NCI-H82 treated with DMSO at 0.1 percent for 48 hours (cell line): ENCODE measurements at regions not wholly inside any gene's neighbourhood (a gene's known extent, or its start where the extent isn't known, plus 50 kb on each side); places are given as distances from the start of the nearest gene placed in this dataset.

Experiments
- DNase-seq: peaks from one replicate; lab custom pipeline; 2025; ENCODE audit not compliant: unreplicated experiment; lab: John Stamatoyannopoulos, UW

DNA sequence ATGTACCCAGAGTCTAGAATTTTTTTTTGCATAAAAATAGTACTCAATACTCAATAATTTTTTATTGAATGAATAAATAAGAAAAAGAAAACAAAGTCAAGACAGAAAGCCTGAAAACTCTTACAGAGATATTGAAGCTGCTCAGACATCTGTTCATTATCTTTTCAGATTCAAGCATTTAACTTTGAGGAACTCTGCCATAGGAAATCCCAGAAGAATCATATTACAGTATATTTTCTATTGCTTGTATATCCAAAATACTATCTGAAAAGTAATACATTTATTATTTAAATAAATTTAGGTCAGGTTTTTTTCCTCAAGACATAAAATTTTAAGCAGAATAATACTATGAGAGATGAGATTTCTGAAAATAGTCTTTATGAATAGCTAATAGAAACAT, 755.9 kb upstream of the ADGRL4 start:
- no peak for DNase-seq

DNA sequence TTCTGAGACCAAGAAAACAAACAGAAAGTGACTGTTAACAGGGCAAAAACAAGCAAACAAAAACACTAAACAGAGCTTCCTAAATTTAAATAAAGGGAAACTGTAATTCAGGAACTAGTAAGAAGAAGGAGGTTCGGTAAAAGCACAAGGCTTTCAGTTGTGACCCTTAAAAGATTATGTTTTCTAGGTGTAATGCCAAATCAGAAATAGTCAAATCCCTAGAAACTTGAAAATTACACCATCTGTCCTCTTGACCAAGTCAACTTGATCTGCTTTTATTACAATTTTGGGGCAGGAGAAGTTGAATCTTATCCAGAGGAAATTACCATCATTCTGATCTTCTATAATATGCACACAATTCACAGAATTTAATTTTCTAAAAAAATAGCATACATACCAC, 754.0 kb upstream of the ADGRL4 start:
- DNase-seq, result peak; percentile 60

DNA sequence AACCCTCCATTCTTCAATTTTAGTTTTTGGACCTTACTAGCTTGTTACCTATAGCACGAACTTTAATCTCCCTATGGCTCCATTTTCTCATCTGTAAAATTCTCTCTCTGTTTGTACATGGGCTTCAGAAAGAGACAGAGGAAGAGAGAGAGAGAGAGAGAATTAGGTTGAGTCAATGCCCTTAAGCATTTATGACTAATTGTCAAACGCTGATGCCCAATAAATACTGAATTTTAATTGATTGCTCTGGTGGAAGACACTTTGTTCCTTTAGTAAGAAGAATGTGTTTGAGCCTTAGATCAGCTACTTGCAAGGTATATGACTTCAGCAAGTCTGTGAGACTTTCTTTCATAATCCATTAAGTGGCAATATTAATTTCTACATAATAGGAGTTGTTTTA, 743.1 kb upstream of the ADGRL4 start:
- no peak for DNase-seq

DNA sequence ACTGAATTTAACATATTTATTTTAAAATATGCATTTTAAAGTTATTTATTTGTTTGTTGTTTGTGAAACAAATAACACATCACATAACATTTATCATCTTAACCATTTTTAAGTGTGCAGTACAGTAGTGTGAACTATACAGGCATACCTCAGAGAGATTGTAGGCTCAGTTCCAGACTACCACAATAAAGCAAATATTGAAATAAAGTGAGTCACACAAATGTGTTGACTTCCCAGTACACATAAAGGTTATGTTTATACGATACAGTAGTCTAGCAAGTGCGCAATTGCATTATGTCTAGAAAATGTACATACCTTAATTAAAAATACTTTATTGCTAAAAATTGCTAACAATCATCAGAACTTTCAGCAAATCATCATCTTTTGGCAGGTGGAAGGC, 739.4 kb upstream of the ADGRL4 start:
- DNase-seq, result no peak

DNA sequence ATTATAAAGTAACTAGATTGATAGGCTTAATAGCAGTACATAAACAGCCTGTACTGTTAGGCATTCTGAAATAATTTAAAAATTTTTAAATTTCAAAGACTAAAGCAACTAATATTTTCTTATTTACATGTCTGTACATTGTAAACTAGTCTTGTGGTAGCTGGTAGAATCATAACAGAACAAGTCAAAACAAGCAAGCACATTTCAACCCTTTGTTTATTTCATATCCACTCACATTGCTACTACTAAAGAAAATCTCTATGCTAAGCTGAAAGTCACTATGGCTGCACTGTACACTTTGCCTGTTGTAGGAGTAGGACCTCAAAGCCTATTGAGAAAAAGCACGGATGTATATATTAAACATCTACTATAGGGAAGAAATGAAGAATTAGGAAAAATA, 738.2 kb upstream of the ADGRL4 start:
- no peak for DNase-seq

DNA sequence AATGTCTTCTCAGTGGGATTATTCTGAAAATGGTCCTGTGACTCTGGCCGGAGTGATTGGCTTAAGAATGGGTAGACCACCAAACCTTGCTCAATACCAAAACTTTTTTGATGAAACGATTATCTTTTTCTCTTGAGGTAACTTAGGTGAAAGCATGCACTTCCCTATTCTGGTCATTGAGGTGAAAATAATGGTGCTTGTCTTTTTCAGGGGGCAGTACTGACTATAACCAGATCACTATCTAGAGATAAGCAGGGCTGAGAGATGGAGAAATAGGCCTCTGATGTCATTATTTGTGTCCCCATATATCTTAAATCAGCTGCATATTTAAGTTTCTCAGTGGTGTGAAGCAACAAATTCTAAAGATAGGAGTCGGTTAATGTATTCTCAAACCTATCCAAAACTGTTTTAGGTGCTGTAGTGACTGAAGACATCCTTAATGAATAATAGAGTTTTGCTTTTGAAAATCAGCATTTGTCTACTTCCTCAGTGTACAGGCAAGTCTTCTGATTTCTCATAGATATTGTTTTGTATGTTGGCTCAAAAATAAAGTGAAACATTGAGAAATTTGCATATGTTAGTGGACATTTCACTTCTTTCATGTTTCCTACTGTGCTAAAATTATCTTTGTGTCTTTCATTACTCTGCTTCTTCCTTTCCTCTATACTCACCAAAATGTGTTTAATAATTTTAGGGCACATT, 735.3 kb upstream of the ADGRL4 start:
- no peak for DNase-seq

DNA sequence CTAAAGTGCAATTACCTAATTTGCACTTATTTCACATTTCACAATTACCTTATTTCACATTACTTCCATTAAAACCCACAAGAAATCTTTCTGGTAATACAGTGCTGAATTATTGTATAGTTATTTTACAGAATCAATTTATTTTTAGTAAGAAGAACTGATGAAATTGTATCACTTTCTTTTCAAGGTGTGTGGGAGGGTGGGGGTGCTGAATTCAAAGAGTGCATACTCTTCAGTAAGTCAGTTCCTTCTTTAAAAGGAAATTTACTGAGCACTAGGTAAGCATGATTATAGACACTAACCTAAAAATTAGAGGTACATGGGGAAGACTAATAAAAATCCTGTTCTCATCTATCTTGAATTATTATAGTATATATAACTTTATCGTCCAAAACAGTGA, 731.6 kb upstream of the ADGRL4 start:
- DNase-seq, result no peak

DNA sequence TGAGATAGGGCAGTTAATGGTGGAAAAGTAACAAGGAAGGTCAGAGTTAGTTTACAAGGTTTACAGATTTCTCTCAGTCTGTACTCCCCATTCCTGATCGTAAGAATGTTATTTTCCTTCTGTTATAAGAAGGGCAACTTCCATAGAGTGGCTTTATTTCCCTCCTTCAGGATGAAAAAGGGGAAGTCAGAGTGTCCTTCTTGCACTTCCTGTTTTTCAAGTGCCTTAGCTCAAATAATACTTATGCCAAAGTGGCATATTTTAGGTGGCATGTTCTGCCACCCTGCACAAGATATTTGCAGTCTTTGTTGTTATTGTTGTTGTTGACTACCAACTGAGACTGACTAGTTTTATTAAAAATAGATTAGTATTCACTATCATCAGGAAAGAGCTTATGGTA, 730.7 kb upstream of the ADGRL4 start:
- DNase-seq, result no peak

DNA sequence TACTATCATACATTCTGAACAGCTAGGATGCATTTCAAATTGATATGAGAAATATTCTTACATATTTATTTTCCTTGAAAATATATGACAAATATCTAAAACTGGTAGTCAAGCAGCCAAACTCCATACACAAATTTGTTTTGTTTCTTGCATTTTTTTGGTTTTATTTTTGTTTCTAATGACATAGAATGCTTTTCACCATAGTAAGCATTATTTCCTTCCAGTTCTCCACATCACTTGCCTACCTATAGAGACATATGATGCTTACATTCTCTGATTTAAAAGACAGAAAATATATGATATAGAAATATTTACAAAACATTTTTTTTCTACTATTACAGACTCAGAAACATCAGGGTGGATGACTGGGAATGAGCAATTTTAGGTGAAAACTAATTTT, 726.4 kb upstream of the ADGRL4 start:
- no peak for DNase-seq

DNA sequence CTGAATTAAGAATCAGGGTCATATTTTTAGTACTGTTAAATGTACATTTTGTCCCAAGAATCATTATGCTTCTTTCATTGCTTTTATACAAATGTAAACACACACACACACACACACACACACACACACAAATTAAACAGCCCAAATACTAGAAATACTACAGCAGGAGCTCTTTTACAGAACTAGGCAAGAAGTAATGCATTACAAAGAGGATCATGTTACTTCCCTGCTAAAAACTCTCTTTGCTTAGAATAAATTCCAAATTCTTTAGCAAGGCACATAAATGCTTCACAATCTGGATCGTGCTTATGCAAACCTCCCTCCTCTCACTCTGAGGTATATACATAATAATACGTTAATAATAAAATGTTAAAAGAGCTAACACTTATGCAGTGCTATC, 720.4 kb upstream of the ADGRL4 start:
- no peak for DNase-seq

DNA sequence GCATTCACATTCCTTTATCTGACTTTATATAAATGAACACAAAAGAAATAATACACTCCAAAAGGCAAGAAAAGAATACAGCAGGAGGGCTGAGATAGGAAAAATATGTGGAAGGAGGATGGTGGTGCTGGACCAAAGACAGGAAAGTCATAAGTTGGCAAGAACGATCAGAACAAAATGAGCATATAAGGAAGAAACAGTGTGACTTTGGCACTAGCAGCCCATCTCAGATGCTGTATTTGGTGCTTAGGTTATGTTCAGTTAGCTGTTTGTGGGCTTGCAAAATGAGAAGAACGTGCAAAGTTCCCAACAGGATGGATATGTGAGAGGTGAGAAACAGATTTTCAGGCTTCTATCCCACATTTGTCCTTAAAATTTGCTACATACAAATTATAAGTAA, 719.8 kb upstream of the ADGRL4 start:
- no peak for DNase-seq

DNA sequence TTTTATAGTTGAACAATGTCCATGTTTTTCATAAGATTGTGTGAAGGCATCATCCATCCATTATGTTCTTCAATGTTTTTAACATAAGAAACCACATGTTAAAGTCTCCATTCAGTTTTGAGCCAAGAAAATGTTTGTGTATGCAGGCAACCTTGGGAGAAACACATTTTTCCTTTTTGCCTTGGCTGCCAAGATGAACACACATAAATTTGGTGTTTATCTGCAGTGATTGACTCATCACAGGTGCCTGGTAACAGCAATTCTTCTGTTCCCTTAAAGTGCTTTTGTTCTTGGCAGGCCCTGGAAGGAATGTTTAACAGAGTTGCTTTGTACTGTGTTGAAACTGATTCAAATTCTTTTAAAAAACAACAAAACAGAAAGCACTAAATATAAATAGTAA, 709.9 kb upstream of the ADGRL4 start:
- no peak for DNase-seq

DNA sequence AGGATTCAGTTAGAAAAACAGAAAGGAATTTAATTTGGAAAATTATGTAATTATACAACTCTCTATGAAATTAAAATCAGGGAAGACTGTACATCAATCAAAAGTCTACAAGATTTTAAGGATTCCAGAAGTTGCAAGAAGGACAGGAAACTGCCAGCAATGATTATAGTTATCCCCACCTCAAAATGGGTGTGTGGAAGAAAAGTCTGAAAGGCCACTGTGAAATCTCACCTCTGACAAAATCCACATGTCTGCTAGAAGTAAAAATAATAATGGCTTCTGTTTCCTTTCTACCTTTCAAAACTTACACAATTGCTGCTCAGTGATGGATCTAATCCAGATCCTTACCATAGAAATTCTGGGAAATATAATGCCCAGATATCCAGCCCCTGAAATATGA, 708.1 kb upstream of the ADGRL4 start:
- DNase-seq, result no peak

DNA sequence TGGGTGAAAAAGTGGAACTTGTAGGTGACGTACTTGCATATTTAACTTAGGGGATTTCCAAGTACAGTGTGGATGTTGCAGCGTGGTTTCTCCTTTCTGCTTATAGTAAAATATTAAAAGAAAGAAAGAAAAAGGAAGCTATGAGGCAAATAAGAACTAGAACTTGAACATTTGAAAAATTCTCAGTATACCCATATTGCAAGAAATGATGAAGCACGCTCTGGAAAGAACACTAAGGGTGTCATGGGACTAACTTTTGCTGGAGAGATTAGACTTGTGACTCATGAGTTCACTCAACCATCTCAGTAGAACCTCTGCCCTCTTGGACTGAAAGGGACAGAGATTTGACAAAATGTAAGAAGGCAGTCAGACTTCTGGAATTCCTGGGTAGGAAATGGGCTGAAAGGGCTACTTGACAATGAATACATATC, 704.5 kb upstream of the ADGRL4 start:
- no peak for DNase-seq

DNA sequence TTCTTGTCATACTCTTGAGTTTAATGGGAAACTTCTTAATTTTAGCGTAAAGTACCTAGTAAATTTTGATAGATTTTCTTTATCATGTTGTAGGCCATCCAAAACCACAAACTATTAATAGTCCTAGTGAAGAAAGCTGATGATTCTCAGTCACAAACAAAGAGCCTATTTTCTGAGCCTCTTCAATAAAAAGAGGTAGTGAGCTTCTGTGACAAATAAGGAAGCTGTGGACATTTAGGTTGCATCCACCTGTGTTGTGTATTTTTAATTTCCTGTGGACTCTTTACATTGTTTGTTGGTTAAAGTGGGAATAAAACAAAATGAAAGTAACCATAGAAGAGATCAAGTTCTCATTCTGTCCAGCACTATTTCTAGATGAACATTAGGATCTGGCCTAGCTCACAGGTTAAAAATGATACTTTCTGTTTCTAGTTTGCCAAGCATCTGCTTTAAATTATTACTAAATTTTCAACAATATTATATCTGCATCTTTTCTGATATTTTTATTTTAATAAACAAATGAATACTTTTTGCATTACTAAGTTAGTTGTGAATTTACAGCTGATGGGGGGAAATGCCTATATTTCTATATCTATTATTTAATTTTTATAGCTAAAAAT, 702.2 kb upstream of the ADGRL4 start:
- DNase-seq, result no peak

DNA sequence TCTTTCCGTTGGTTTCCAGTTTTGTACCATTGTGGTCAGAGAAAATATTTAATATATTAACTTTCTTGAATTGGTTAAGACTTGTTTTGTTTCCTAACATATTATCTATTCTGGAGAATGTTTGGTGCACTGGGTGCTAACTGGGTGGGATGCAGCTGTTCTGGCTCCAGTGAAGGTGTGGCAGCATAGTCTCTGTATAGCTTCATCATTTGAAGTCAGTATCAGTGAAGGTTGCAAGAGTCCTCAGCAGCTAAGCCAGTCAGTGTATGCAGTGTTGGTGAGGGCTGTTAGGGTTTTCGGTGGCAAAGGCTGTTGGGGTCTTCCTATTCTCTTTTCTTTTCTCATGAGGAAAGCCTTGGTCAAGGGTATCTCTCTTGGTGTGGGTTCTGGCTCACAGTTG, 698.7 kb upstream of the ADGRL4 start:
- no peak for DNase-seq

DNA sequence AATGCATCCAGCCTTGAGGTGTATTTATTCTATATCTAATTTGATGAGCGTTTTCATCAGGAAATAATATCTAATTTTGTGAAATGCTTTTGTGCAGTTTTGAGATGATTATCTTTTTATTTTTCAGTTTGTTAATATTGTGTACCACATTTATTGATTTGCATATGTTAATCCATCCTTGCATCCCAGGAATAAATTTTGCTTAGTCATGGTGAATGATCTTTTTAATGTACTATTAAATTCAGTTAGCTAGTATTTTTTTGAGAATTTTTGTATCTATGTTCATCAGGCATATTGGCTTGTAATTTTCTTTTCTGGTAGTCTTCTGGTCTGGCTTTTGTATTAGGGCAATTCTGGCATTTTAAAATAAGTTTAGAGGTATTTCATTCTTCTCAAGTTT, 697.5 kb upstream of the ADGRL4 start:
- no peak for DNase-seq

DNA sequence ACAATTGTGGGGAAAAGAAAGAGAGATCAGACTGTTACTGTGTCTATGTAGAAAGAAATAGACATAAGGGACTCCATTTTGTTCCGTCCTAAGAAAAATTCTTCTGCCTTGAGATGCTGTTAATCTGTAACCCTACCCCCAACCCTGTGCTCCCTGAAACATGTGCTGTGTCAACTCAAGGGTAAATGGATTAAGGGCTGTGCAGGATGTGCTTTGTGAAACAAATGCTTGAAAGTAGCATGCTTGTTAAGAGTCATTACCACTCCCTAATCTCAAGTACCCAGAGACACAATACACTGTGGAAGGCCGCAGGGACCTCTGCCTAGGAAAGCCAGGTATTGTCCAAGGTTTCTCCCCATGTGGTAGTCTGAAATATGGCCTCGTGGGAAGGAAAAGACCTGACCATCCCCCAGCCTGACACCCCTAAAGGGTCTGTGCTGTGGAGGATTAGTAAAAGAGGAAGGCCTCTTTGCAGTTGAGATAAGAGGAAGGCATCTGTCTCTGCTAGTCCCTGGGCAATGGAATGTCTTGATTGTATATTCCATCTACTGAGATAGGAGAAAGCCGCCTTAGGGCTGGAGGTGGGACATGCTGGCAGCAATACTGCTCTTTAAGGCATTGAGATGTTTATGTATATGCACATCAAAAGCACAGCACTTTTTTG, 695.9 kb upstream of the ADGRL4 start:
- peak; percentile 92 for DNase-seq

DNA sequence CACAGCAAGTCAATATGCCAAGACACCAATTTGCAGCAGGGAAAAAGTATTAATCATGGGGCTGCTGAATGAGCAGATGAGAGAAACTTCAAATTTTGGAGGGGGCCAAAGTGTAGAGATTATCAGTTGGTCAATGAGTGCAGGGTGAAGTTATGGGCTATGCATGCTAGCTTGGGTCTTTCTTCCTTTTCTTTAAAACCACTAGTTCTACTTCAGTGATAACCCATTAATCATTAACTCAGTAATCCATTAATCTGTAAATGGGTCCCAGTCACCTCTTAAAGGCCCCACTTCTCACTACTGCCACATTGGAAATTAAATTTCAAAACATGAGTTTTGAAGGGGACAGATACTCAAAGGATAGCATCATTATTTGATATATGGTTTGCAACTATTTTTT, 688.6 kb upstream of the ADGRL4 start:
- peak; percentile 80 for DNase-seq

DNA sequence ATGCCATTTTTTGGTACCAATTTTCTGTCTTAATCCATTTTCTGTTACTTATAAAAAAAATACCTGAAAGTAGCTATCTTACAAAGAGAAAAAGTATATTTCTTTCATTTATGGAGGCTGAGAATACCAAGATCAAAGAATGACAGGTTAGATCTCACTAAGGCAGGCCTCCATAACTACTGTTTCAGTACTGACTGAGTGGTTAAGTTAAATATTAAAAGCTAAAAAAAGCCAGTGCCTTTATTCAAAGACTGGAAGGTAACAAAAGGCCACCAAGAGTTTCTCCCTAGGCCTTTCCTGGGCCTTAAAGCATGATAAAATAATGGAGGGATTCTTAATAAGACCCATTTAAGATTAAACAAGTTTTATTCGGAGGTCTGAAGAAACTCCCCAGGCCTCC, 687.7 kb upstream of the ADGRL4 start:
- no peak for DNase-seq

DNA sequence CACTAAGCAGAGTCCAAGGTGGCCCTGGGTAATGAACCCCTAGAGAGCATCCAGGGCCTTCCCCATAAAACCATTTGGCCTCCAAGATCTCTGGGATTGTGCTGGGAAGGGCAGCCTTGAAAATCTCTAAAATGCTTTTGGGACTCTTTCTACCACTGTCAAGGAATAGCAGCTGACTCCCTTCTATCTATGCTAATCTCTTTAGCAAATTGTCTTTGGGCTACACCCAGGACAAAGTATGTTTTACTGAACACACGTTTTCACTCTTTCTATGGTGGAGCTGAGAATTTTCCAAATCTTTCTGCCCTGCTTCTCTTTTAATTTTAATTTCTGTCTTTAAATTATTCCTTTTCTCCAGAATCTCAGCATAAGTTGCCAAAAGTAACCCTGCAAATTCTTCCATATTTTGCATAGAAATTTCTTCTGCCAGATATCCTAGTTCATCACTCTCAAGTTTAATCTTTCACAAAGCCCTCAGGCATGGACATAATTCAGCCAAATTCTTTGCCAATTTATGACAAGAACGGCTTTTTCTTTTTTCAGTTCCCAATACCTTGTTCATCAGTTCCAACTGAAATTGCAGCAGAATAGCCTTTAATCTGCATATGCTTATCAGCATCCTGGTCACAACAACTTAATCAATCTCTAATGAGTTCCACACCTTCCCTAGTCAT, 687.0 kb upstream of the ADGRL4 start:
- peak; percentile 45 for DNase-seq

DNA sequence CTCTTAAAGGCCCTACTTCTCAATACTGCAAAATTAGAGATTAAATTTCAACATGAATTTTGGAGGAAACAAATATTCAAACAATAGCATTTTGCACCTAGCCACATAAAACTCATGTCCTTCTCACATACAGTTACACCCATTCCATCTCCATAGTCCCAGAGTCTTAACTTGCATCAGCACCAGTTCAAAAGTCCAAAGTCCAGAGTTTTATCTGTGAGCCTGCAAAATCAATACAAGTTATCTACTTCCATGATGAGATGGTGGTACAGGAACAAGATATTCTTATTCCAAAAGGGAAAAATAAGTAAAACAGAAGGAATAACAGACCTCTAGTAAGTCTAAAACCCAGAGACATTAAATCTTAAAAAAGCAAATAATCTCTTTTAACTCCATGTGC, 686.0 kb upstream of the ADGRL4 start:
- DNase-seq, result peak; percentile 17
